Stimulated activated naive CD8-positive, alpha-beta T cell treated with anti-CD3 and anti-CD28 coated beads, Interleukin-15, amount 100 ng/mL, for 72 hours (primary cell): ENCODE measurements at regions not wholly inside any gene's neighbourhood (a gene's known extent, or its start where the extent isn't known, plus 50 kb on each side); places are given as distances from the start of the nearest gene placed in this dataset.
A peak's percentile ranks its signal among the peaks of the same experiment; 100 is the strongest.

ENCODE experiments used
- ATAC-seq: fragments of 150-1000 bp; cut with Tn5 transposase; 2 replicates; pipeline ENCODE4 v1.10.0; 2021; ENCODE audit warnings: mild to moderate bottlenecking, moderate library complexity
- DNase-seq, 2 donors: peaks; one replicate each; pipeline ENCODE4 v3.0.0; 2021 to 2022
- H3K27ac Mint-ChIP-seq, 2 donors: one replicate each; pipeline ENCODE4 v1.8.0; 2022; ENCODE audit warnings: mild to moderate bottlenecking in 2 of 2, mixed read lengths in 2 of 2, moderate library complexity in 2 of 2
- H3K27me3 Mint-ChIP-seq: one replicate; pipeline ENCODE4 v1.8.0; 2022; ENCODE audit warnings: mixed read lengths
- H3K4me1 Mint-ChIP-seq: one replicate; pipeline ENCODE4 v1.8.0; 2022; ENCODE audit warnings: mild to moderate bottlenecking, mixed read lengths
- H3K4me3 Mint-ChIP-seq, 2 donors: one replicate each; pipeline ENCODE4 v1.8.0; 2022; ENCODE audit warnings: mild to moderate bottlenecking in 2 of 2, mixed read lengths in 2 of 2, moderate library complexity in 1 of 2
- H3K9me3 Mint-ChIP-seq, 2 donors: one replicate each; pipeline ENCODE4 v1.8.0; 2022; ENCODE audit warnings: mixed read lengths in 2 of 2

DNA sequence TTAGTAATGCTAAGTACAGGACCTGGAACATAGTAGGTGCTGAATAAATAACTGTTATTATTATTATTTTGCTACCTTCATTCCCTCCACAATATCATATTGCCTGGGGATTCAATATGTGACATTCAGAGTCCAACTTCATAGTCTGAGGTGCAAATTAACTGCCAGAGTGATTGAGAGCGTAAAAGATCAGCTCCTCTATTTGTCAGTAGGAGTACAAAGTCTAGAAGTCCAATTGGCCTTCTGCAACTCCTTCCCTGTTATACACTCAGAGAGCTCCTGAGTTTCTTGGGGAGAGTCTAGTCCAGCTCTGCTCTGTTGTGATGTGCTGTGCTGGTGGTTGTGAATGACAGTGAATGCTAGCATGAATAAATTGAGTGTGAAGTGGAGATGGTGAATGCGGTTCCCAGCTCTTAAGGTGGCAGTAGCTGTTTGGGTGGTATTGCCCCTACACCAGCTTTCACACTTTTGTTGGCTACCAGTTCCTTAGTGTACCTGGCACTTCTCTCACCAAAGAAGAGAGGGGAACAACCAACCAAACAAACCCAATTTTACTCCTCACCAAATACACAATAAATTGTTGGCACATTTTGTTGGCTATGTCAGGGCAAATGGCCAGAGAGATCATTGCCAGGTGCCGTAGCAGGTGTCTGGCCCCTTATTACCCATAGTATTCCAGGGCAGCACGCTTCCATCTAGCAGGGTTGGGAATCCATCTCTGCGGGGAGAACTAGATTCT, 270.1 kb upstream of the TBL1XR1 start:
- Mint-ChIP-seq H3K4me1 (no peaks in the 10 kb centered on the region), H3K9me3 (peaks cover 0 to 5% of the 10 kb centered on the region in 2 donors), H3K27ac (no peak overlapping the region), H3K4me3 (no peak overlapping the region), H3K27me3 (no peaks in the 10 kb centered on the region)
- no peak for DNase-seq
- ATAC-seq = no peak

- H3K9me3 Mint-ChIP-seq = peaks cover 0 to 5% of the 10 kb centered on the region in 2 donors
- ATAC-seq = no peak
- no peak overlapping the region for H3K27ac Mint-ChIP-seq
- H3K4me1 Mint-ChIP-seq = no peaks in the 10 kb centered on the region
- no peaks in the 10 kb centered on the region for H3K27me3 Mint-ChIP-seq
- H3K4me3 Mint-ChIP-seq = no peak overlapping the region
- no peak for DNase-seq
These were observed 271.0 kb upstream of the TBL1XR1 start for GRCh38 chr3:177468331-177468730.

DNA sequence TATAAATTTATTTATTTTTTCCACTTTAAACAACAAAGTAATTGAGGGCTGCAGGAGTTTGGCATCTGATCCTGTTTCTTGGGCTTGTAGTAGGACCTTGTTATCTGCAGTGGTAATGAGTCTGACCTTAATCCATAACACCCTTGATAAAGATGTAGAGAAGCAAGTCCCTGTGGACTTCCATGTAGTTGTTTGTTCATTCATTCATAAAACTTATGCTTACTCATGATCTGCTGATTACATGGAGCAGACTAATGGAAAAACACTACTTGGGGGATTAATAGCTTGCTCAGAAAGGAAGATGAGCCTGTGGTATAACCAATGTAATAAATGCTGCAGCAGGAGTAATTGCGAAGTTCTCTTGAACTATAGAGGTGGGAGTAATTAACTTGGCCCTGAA, 271.5 kb upstream of the TBL1XR1 start:
- no peak overlapping the region for H3K27ac Mint-ChIP-seq
- no peaks in the 10 kb centered on the region for H3K27me3 Mint-ChIP-seq
- H3K4me3 Mint-ChIP-seq = no peak overlapping the region
- peaks cover 0 to 5% of the 10 kb centered on the region in 2 donors for H3K9me3 Mint-ChIP-seq
- DNase-seq (no peak), ATAC-seq (no peak)
- H3K4me1 Mint-ChIP-seq = no peaks in the 10 kb centered on the region

DNA sequence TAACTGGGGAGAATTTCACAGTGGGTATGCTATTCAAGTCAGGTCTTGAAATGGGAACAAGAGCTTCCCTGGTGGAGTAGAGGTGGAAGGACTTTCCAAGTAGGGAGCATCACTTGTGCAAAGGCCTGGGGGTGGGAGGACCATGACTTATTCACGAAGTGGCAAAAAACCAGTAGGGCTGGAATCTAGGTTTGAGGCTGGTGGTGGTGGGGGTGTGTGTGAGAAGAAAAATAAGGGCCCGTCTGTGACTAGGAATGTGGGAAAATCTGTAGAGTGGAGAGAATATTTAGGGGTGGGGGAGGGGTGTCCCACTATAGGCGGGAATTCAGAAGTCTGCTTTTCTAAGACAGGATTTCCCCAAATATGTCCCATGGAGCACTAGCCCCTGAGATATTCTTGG, 271.9 kb upstream of the TBL1XR1 start:
- no peak overlapping the region for H3K4me3 Mint-ChIP-seq
- H3K9me3 Mint-ChIP-seq = peaks cover 0 to 5% of the 10 kb centered on the region in 2 donors
- no peak overlapping the region for H3K27ac Mint-ChIP-seq
- DNase-seq (no peak), ATAC-seq (no peak)
- no peaks in the 10 kb centered on the region for H3K4me1 Mint-ChIP-seq
- H3K27me3 Mint-ChIP-seq = no peaks in the 10 kb centered on the region

- Mint-ChIP-seq H3K4me1 (no peaks in the 10 kb centered on the region), H3K27me3 (no peaks in the 10 kb centered on the region), H3K4me3 (no peak overlapping the region), H3K27ac (no peak overlapping the region), H3K9me3 (peaks cover 0 to 5% of the 10 kb centered on the region in 2 donors)
- DNase-seq = no peak
- ATAC-seq = no peak
These were observed 273.1 kb upstream of the TBL1XR1 start for GRCh38 chr3:177470197-177470941.

DNA sequence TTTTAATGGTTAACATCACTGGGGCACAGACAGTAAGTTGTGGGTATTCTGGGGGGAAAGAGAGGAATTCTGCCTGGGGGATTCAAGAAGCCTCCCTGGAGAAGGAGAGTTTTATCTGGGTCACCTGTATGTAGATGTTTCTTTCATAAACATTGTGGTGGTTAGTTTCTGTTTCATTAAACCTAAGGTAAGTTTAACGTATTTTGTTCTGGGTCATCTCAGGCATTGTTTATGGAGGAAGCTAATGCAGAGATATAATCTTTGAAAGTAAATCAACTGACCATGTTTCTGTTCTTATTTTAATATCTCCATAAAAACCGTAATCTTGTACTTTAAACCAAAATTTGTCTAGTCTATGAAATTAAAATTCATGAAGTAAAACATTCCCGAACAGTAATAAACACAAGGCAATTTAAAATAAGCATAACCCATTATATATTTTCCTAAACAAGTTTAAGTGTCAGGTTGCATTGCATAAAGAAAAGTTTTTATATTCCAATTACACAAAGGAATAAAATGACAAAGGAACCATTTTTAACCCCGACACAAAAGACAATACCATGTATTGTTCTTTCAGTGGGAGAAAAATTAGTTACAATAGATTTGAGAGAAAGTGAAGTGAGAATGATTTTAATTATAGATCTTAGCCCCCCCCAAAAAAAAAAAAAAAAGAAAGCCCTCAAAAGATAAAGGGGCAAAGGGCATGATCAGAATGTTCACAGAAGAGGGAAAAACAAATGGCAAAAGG, 274.6 kb upstream of the TBL1XR1 start:
- no peak for DNase-seq
- Mint-ChIP-seq H3K9me3 (no peaks in the 10 kb centered on the region), H3K4me3 (no peak overlapping the region), H3K27me3 (no peaks in the 10 kb centered on the region), H3K27ac (no peak overlapping the region), H3K4me1 (no peaks in the 10 kb centered on the region)
- ATAC-seq = no peak

DNA sequence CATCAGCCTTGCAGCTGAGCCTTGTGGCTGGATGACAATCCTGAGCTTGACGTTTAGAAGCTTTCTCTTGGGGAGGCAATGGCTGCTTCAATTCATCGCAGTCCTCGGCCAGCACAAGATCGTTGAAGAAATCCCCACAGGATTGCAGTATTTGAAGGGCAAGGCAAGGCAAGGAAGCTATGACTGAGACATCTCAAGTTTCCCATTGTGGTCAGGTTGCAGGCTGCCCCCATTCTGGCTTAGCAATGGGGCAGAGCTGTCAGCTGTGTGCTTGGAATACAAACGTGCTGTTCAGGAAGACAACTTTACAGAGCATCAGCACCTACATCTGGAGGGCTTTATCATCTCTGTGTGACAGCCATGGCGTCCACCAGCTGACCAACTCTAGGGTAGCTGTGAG, 275.9 kb upstream of the TBL1XR1 start:
- ATAC-seq (no peak), DNase-seq (no peak)
- no peak overlapping the region for H3K27ac Mint-ChIP-seq
- H3K27me3 Mint-ChIP-seq = no peaks in the 10 kb centered on the region
- no peak overlapping the region for H3K4me3 Mint-ChIP-seq
- no peaks in the 10 kb centered on the region for H3K4me1 Mint-ChIP-seq
- no peaks in the 10 kb centered on the region for H3K9me3 Mint-ChIP-seq

GRCh38 chr3:177473903-177474302, 276.6 kb upstream of the TBL1XR1 start:
- H3K4me3 Mint-ChIP-seq = no peak overlapping the region
- no peaks in the 10 kb centered on the region for H3K27me3 Mint-ChIP-seq
- H3K27ac Mint-ChIP-seq = no peak overlapping the region
- no peaks in the 10 kb centered on the region for H3K9me3 Mint-ChIP-seq
- no peak for ATAC-seq
- no peaks in the 10 kb centered on the region for H3K4me1 Mint-ChIP-seq
- no peak for DNase-seq

DNA sequence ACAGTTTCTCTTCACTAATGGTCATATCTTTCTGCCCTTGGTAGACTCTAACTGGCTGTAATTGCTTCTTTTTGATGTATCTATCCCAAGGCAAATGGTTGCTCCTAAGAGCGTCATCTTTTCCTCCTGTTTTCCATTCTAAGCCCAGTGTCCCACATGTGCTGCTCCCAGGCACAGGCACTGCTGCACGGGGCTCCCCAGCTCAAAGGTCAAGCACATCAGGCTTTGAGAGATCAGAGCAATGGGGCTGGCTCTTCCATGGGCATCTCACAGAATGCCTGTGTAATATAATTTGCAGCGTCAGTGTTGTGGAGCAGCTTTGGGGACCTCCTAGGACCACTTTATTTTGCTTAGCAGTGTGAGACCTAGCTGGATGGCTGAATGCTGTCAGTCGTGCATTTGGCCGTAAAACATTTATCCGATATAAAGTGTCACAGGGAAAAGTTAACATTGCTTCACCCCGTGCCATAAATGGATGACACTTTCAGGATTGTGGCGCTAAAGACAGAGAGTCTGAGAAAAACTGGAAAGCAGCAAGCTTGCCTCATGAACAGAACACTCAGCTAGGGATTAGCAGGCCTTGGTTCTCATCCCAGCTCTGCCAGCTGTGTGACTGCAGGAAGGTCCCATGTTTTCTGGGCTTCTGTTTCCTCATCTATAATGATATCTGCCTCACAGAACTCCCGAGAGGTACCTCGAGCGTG, 277.5 kb upstream of the TBL1XR1 start:
- Mint-ChIP-seq H3K9me3 (no peaks in the 10 kb centered on the region), H3K27me3 (no peaks in the 10 kb centered on the region), H3K4me3 (no peak overlapping the region), H3K27ac (peak overlapping the region in 1 of 2 donors; percentile 24), H3K4me1 (no peaks in the 10 kb centered on the region)
- no peak for DNase-seq
- no peak for ATAC-seq

DNA sequence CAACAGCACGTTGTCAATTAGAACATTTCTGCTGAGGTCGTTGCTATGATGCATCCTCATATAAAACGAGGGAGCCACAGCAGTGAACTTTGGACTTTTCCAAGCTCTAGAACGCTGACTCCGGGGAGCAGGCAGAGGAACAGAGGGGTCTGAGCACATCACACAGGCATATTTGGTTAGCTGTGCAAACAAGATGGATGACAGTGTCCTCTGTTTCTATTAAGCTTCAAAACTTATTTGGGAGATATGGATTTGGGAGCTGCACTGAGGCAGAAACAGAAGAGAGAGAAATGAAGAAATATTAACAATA, 278.0 kb upstream of the TBL1XR1 start:
- Mint-ChIP-seq H3K27ac (no peak overlapping the region), H3K27me3 (no peaks in the 10 kb centered on the region), H3K4me1 (no peaks in the 10 kb centered on the region), H3K4me3 (no peak overlapping the region), H3K9me3 (peaks cover 0 to 3% of the 10 kb centered on the region in 2 donors)
- ATAC-seq = no peak
- no peak for DNase-seq

DNA sequence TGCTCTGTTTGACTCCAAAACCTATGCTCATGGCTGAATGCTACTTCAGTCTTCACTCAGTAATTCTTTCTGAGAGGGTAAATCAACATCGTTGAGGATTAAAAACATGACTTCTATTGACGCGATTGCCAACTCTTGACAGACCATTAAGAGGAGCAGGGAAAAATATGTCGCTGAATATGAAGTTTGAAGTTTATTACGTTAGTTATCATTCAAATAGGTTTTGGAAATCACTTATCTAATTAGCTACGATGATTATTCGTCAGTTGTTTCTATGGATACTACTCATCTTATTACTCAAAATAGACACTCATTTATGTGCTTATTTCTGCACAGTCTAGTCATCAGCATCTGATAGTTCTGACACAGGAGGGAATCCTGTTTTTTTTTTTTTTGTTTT, 279.2 kb upstream of the TBL1XR1 start:
- DNase-seq (no peak), ATAC-seq (no peak)
- H3K27ac Mint-ChIP-seq = no peak overlapping the region
- no peaks in the 10 kb centered on the region for H3K27me3 Mint-ChIP-seq
- H3K4me3 Mint-ChIP-seq = no peak overlapping the region
- H3K4me1 Mint-ChIP-seq = no peaks in the 10 kb centered on the region
- H3K9me3 Mint-ChIP-seq = peaks cover 0 to 4% of the 10 kb centered on the region in 2 donors

DNA sequence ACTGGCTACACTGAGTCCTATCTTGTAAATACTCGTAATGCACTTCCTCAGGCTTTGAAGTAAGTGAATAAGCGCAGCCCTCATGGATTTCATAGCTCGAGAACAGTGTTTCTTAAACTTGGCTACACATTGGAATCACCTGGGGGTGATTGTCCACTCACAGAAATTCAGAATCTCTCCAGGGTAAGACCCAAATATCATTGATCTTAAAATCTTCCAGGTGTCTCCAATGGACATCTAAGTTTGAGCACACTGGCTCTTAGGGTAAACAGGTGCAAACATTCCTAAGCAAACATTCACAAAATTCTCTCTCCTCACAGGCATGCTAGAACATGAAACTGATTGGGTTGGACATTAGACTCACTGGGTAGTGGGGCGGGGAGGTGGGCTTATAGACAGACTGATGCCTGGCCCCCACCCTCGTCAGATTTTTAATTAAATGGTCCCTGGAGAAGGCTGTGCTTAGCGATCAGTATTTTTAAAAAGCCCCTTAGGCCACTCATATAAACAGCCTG, 279.7 kb upstream of the TBL1XR1 start:
- Mint-ChIP-seq H3K4me3 (no peak overlapping the region), H3K9me3 (peaks cover 0 to 4% of the 10 kb centered on the region in 2 donors), H3K27ac (no peak overlapping the region), H3K27me3 (no peaks in the 10 kb centered on the region), H3K4me1 (no peaks in the 10 kb centered on the region)
- ATAC-seq = no peak
- no peak for DNase-seq

DNA sequence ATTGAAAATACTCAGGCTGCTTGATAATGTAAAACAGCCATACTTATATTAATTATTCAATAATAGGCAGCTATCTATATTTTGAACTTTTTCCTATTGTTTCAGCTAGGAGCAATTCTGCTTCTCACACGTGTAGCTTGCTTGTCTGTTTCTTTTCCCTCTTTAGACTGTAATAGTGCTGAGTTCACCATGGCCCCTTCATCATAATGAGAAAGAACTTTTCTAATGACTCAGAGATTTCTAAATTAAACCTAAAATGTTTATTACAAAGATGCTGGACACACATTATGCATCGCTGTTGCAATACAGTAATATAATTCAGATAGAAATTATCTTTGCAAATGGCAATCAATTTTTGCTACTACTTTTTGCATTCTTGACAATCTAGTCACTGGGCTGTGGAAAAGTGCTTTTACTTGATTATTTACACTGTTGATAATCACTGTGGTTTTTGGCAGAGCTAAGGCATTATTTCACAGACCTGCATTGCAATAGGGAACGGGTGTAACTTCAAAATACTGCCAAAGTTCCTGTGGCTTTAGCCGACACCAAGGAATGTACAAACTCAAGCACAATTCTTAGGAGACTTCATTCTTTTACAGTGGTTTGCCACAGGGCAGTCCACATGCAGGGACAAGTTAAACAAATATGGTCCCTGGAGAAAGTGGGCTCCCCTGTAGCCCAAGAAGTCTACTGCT, 281.0 kb upstream of the TBL1XR1 start:
- Mint-ChIP-seq H3K27me3 (no peaks in the 10 kb centered on the region), H3K9me3 (peaks cover 0 to 4% of the 10 kb centered on the region in 2 donors), H3K27ac (no peak overlapping the region), H3K4me1 (no peaks in the 10 kb centered on the region), H3K4me3 (no peak overlapping the region)
- DNase-seq (no peak), ATAC-seq (no peak)

DNA sequence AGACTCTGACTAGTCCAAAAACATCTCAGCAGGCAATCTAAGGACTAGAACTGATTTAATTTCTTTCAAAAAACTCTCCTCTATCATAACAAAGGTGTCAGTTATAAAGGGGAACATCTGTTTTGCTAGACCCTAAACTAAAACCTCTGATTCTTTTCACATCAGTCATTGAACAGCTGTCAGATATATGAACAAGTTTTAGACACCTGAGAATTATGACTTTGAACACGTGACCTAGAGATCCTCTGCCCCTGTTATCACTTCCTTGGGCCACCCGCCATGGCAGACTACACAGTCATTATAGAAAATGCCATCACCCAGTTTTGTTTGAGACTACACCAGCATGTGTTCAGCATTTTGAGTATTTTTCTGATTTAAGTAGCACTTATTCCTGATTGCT, 282.3 kb upstream of the TBL1XR1 start:
- H3K27ac Mint-ChIP-seq = no peak overlapping the region
- no peaks in the 10 kb centered on the region for H3K27me3 Mint-ChIP-seq
- peaks cover 0 to 4% of the 10 kb centered on the region in 2 donors for H3K9me3 Mint-ChIP-seq
- ATAC-seq (no peak), DNase-seq (no peak)
- H3K4me3 Mint-ChIP-seq = no peak overlapping the region
- no peaks in the 10 kb centered on the region for H3K4me1 Mint-ChIP-seq

- Mint-ChIP-seq H3K27ac (no peak overlapping the region), H3K4me1 (no peaks in the 10 kb centered on the region), H3K4me3 (no peak overlapping the region), H3K27me3 (no peaks in the 10 kb centered on the region), H3K9me3 (peaks cover 8 to 9% of the 10 kb centered on the region in 2 donors)
- no peak for ATAC-seq
- DNase-seq = no peak
These were observed 284.0 kb upstream of the TBL1XR1 start for GRCh38 chr3:177481329-177481728.
